HCT116 (cell line): ENCODE measurements at regions not wholly inside any gene's neighbourhood (a gene's known extent, or its start where the extent isn't known, plus 50 kb on each side); places are given as distances from the start of the nearest gene placed in this dataset.

Source experiments
- ATAC-seq: fragments of 200-7000 bp; cut with Tn5 transposase; 2 replicates; pipeline ENCODE4 v1.9.1; 2020; ENCODE audit warnings: mild to moderate bottlenecking, moderate library complexity
- BruUV-seq: library from RNA; stranded (reverse); fragments of 400-500 nt; replicated peaks from 2 replicates; lab custom pipeline; 2021; lab: Mats Ljungman, UMichigan
- CTCF ChIA-PET: fragments of 300-600 bp; sonication (Branson Sonifier 250); formaldehyde crosslinking; loops from one replicate; lab custom pipeline; 2021; ENCODE audit warnings: antibody characterized with exemption; lab: Charles Lee
- POLR2A ChIA-PET: fragments of 300-600, 350-600 bp; sonication (Branson Sonifier 250); formaldehyde crosslinking; loops from one replicate; lab custom pipeline; 2021; ENCODE audit warnings: antibody characterized with exemption; lab: Charles Lee
- RAD21 ChIA-PET, 2 experiments: fragments of 300-600 bp; sonication (Branson Sonifier 250); formaldehyde crosslinking; loops; one replicate each; lab custom pipeline; 2023; ENCODE audit warnings: low total read pairs in 2 of 2; ENCODE audit not compliant: uncharacterized antibody in 2 of 2, unreplicated experiment in 2 of 2, low non-redundant PET in 1 of 2; lab: Charles Lee
- DNase-seq: peaks from one replicate; pipeline ENCODE4 v3.0.0-alpha.2; 2010; ENCODE audit warnings: low read depth, low spot score
- H2AFZ ChIP-seq: fragments of 200-600 bp; shearing (Covaris generic), sonication (generic); 2 replicates; pipeline ENCODE4 v1.6.1; 2017; ENCODE audit warnings: low read depth, mixed run types, mixed read lengths, antibody characterized with exemption, low read length; ENCODE audit not compliant: poor library complexity, severe bottlenecking
- H3K27ac ChIP-seq: 2 replicates; pipeline ENCODE4 v1.5.1; 2012; ENCODE audit warnings: low read depth, low read length
- H3K27me3 ChIP-seq: fragments of 200-600 bp; sonication (generic); 2 replicates; pipeline ENCODE4 v1.6.1; 2016; ENCODE audit warnings: mixed run types, low read length, mixed read lengths; ENCODE audit not compliant: insufficient read depth
- H3K36me3 ChIP-seq, 2 experiments: fragments of 200-500 bp in 1 of 2; fragments of 200-600 bp in 1 of 2; sonication (Bioruptor generic) in 1 of 2; sonication (generic) in 1 of 2; 2 replicates each; pipeline versions ENCODE4 v1.5.1 to v1.6.1; 2014 to 2016; ENCODE audit warnings: low read length in 2 of 2, inconsistent platforms in 1 of 2, mixed read lengths in 1 of 2, mixed run types in 1 of 2; ENCODE audit not compliant: insufficient read depth in 2 of 2, control insufficient read depth in 1 of 2
- H3K4me1 ChIP-seq, 2 experiments: fragments of 200-600 bp in 1 of 2; sonication (generic) in 1 of 2; 2 replicates each; pipeline versions ENCODE4 v1.5.1 to v1.6.1; 2012 to 2017; ENCODE audit warnings: low read length in 2 of 2, inconsistent platforms in 1 of 2, mild to moderate bottlenecking in 1 of 2, mixed read lengths in 1 of 2, mixed run types in 1 of 2, moderate library complexity in 1 of 2; ENCODE audit not compliant: insufficient read depth in 2 of 2, control insufficient read depth in 1 of 2
- H3K4me2 ChIP-seq: fragments of 200-600 bp; sonication (generic); 2 replicates; pipeline ENCODE4 v1.6.1; 2017; ENCODE audit warnings: mixed run types, low read length, mixed read lengths
- H3K4me3 ChIP-seq, 2 experiments: fragments of 200-600 bp in 1 of 2; sonication (generic) in 1 of 2; replicated peaks in 1 of 2; 2 replicates each; pipeline ENCODE4 v1.5.1; 2011 to 2016; ENCODE audit warnings: low read length in 2 of 2, control low read depth in 1 of 2, low read depth in 1 of 2, mild to moderate bottlenecking in 1 of 2, mixed read lengths in 1 of 2, mixed run types in 1 of 2
- H3K79me2 ChIP-seq: fragments of 200-600 bp; sonication (generic); 2 replicates; pipeline ENCODE4 v1.6.1; 2017; ENCODE audit warnings: mild to moderate bottlenecking, mixed run types, low read length, moderate library complexity, mixed read lengths; ENCODE audit not compliant: insufficient read depth
- H3K9ac ChIP-seq: fragments of 200-600 bp; sonication (generic); 2 replicates; pipeline ENCODE4 v1.6.1; 2016; ENCODE audit warnings: low read length, mixed read lengths
- H3K9me2 ChIP-seq: fragments of 200-600 bp; sonication (generic), shearing (Covaris generic); 2 replicates; pipeline ENCODE4 v1.6.1; 2017; ENCODE audit warnings: mixed run types, mild to moderate bottlenecking, moderate library complexity; ENCODE audit not compliant: insufficient read depth
- H3K9me3 ChIP-seq, 2 experiments: fragments of 200-500 bp in 1 of 2; fragments of 200-600 bp in 1 of 2; sonication (Bioruptor generic) in 1 of 2; sonication (generic) in 1 of 2; 2 replicates each; pipeline ENCODE4 v1.6.1; 2014 to 2017; ENCODE audit warnings: low read length in 2 of 2, mixed read lengths in 2 of 2, inconsistent platforms in 1 of 2, low read depth in 1 of 2, mild to moderate bottlenecking in 1 of 2, mixed run types in 1 of 2, moderate library complexity in 1 of 2; ENCODE audit not compliant: control insufficient read depth in 1 of 2, insufficient read depth in 1 of 2
- H4K20me1 ChIP-seq: fragments of 200-600 bp; sonication (generic), shearing (Covaris generic); 2 replicates; pipeline ENCODE4 v1.6.1; 2017; ENCODE audit warnings: mixed run types, mild to moderate bottlenecking, moderate library complexity; ENCODE audit not compliant: insufficient read depth
- ATF3 ChIP-seq: IDR thresholded peaks from 2 replicates; pipeline ENCODE4 v1.6.1; 2012
- CBX3 ChIP-seq: IDR thresholded peaks from 2 replicates; pipeline ENCODE4 v1.6.1; 2012; ENCODE audit warnings: low read depth
- CEBPB ChIP-seq: IDR thresholded peaks from 2 replicates; pipeline ENCODE4 v1.6.1; 2012; ENCODE audit warnings: low read depth
- CTCF ChIP-seq, 3 experiments: fragments of 200-600 bp in 1 of 3; sonication (generic) in 1 of 3; IDR thresholded peaks in 2 of 3; conservative IDR thresholded peaks in 1 of 3; 2 replicates each; pipeline ENCODE4 v1.5.1; 2012 to 2017; ENCODE audit warnings: low read depth in 2 of 3, low read length in 2 of 3, antibody characterized with exemption in 1 of 3, borderline replicate concordance in 1 of 3, control low read depth in 1 of 3, mild to moderate bottlenecking in 1 of 3, mixed read lengths in 1 of 3, mixed run types in 1 of 3, moderate library complexity in 1 of 3; ENCODE audit not compliant: insufficient read depth in 1 of 3
- ELF1 ChIP-seq: IDR thresholded peaks from 2 replicates; pipeline ENCODE4 v1.6.1; 2012; ENCODE audit warnings: low read depth, borderline replicate concordance
- EZH2 ChIP-seq: fragments of 200-600 bp; sonication (generic); IDR thresholded peaks from 2 replicates; pipeline ENCODE4 v1.6.1; 2017; ENCODE audit warnings: antibody characterized with exemption, mixed run types
- EZH2phosphoT487 ChIP-seq: fragments of 200-600 bp; IDR thresholded peaks from 2 replicates; pipeline ENCODE4 v1.6.1; 2018; ENCODE audit warnings: antibody characterized with exemption, borderline replicate concordance
- FOSL1 ChIP-seq: IDR thresholded peaks from 2 replicates; pipeline ENCODE4 v1.6.1; 2012; ENCODE audit warnings: low read depth
- JUND ChIP-seq: IDR thresholded peaks from 2 replicates; pipeline ENCODE4 v1.6.1; 2012
- MAX ChIP-seq: IDR thresholded peaks from 2 replicates; pipeline ENCODE4 v1.6.1; 2012
- POLR2A ChIP-seq: IDR thresholded peaks from 2 replicates; pipeline ENCODE4 v1.7.0; 2011; ENCODE audit warnings: borderline replicate concordance; ENCODE audit not compliant: insufficient read depth, insufficient read length; ENCODE audit errors: extremely low read depth
- POLR2AphosphoS5 ChIP-seq: IDR thresholded peaks from 2 replicates; pipeline ENCODE4 v1.6.1; 2011; ENCODE audit warnings: mild to moderate bottlenecking, low read depth, low read length, moderate library complexity
- RAD21 ChIP-seq: IDR thresholded peaks from 2 replicates; pipeline ENCODE4 v1.6.1; 2012; ENCODE audit warnings: low read depth, mild to moderate bottlenecking
- REST ChIP-seq: IDR thresholded peaks from 2 replicates; pipeline ENCODE4 v1.6.1; 2012; ENCODE audit warnings: low read depth
- SIN3A ChIP-seq: IDR thresholded peaks from 2 replicates; pipeline ENCODE4 v1.6.1; 2012; ENCODE audit warnings: low read depth
- SRF ChIP-seq: IDR thresholded peaks from 2 replicates; pipeline ENCODE4 v1.6.1; 2012; ENCODE audit warnings: low read depth
- TCF7L2 ChIP-seq: IDR thresholded peaks from 2 replicates; pipeline ENCODE4 v1.7.0; 2011; ENCODE audit warnings: borderline replicate concordance, inconsistent platforms; ENCODE audit not compliant: insufficient read depth, insufficient read length; ENCODE audit errors: extremely low read depth
- YY1 ChIP-seq: IDR thresholded peaks from 2 replicates; pipeline ENCODE4 v1.6.1; 2011; ENCODE audit warnings: low read length, low read depth, moderate library complexity, mild to moderate bottlenecking; ENCODE audit not compliant: insufficient replicate concordance; ENCODE audit errors: extremely low read depth
- ZBTB33 ChIP-seq: IDR thresholded peaks from 2 replicates; pipeline ENCODE4 v1.6.1; 2011; ENCODE audit warnings: mild to moderate bottlenecking, low read length, moderate library complexity; ENCODE audit not compliant: insufficient replicate concordance; ENCODE audit errors: extremely low read depth
- ZNF274 ChIP-seq: fragments of 200-500 bp; sonication (Bioruptor generic); IDR thresholded peaks from 2 replicates; pipeline ENCODE4 v1.6.1; 2014; ENCODE audit warnings: mild to moderate bottlenecking, low read depth, low read length, inconsistent platforms
- intact Hi-C: fragments of 100-400 bp; cut with micrococcal nuclease; formaldehyde crosslinking; loops from 2 replicates; pipeline ENCODE4 v1.10.0; 2022

GRCh38 chr4:8781641-8782040 lies 90.0 kb downstream of the HMX1 start:
- H3K9ac ChIP-seq, result no peak overlapping the region
- no peaks in the 10 kb centered on the region for H3K36me3 ChIP-seq
- H3K4me2 ChIP-seq, result no peak overlapping the region
- DNase-seq, result no peak
- intact Hi-C loops, result no loop called here
- H3K27ac ChIP-seq, result no peak overlapping the region
- no peaks in the 10 kb centered on the region for H3K79me2 ChIP-seq
- ATAC-seq, result no peak
- ChIA-PET POLR2A (no interaction called here), CTCF (no interaction called here), RAD21 (no interaction called here)
- no peaks in the 10 kb centered on the region for H3K9me3 ChIP-seq
- no peak overlapping the region for H2AFZ ChIP-seq
- H3K9me2 ChIP-seq, result no peaks in the 10 kb centered on the region
- peaks cover 0 to 3% of the 10 kb centered on the region in 2 experiments; a peak in 2 of 4 replicates for H3K4me1 ChIP-seq
- no peak overlapping the region for H3K4me3 ChIP-seq
- H3K27me3 ChIP-seq, result no peaks in the 10 kb centered on the region
- H4K20me1 ChIP-seq, result no peaks in the 10 kb centered on the region
- TF ChIP-seq CBX3, result no peak
- TF ChIP-seq JUND, result no peak
- no peak for TF ChIP-seq POLR2AphosphoS5
- no peak for TF ChIP-seq POLR2A
- TF ChIP-seq EZH2phosphoT487, result no peak
- TF ChIP-seq ELF1, result no peak
- TF ChIP-seq EZH2, result no peak
- TF ChIP-seq CTCF (IDR thresholded peaks at IDR 0.05 in 2 of 3, conservative IDR thresholded peaks at IDR 0.05 in 1 of 3; ENCODE audit: borderline replicate concordance in 1 of 3, insufficient read depth in 1 of 3, low read depth in 2 of 3, low read length in 2 of 3), result no peak
- TF ChIP-seq RAD21, result no peak
- no peak for TF ChIP-seq CEBPB
- no peak for TF ChIP-seq TCF7L2
- no peak for TF ChIP-seq ZNF274
- TF ChIP-seq SIN3A, result no peak
- no peak for TF ChIP-seq MAX
- TF ChIP-seq FOSL1, result no peak
- no peak for TF ChIP-seq ZBTB33
- no peak for TF ChIP-seq YY1
- TF ChIP-seq SRF, result no peak
- TF ChIP-seq ATF3, result no peak
- TF ChIP-seq REST, result no peak
- no TSS peak for BruUV-seq
